SK-N-SH treated with all-trans-retinoic acid at 6 μM for 48 hours (cell line): ENCODE measurements at regions not wholly inside any gene's neighbourhood (a gene's known extent, or its start where the extent isn't known, plus 50 kb on each side); places are given as distances from the start of the nearest gene placed in this dataset.

Experiments used
- ATAC-seq: fragments of 200-7000 bp; cut with Tn5 transposase; 3 replicates; pipeline ENCODE4 v1.9.1; 2020; ENCODE audit warnings: mild to moderate bottlenecking, moderate library complexity
- BACH2 ChIP-seq: fragments of 250-450 bp; sonication (Bioruptor Pico); IDR thresholded peaks from 2 replicates; pipeline ENCODE4 v1.9.0; 2021; ENCODE audit warnings: mild to moderate bottlenecking, borderline replicate concordance
- CSDC2 ChIP-seq: fragments of 250-450 bp; sonication (Bioruptor Pico); IDR thresholded peaks from 2 replicates; pipeline ENCODE4 v1.5.0; 2020; ENCODE audit warnings: mild to moderate bottlenecking, moderate library complexity
- ESRRG ChIP-seq: fragments of 250-450 bp; sonication (Bioruptor Pico); IDR thresholded peaks from 2 replicates; pipeline ENCODE4 v1.6.1; 2021; ENCODE audit warnings: mild to moderate bottlenecking
- GLIS3 ChIP-seq: fragments of 250-450 bp; sonication (Bioruptor Pico); IDR thresholded peaks from 2 replicates; pipeline ENCODE4 v1.5.0; 2020; ENCODE audit warnings: mild to moderate bottlenecking, moderate library complexity
- ISL1 ChIP-seq: fragments of 250-450 bp; sonication (Bioruptor Pico); IDR thresholded peaks from 2 replicates; pipeline ENCODE4 v2.1.2; 2022; ENCODE audit warnings: mild to moderate bottlenecking, moderate library complexity
- PPARA ChIP-seq: fragments of 250-450 bp; sonication (Bioruptor Pico); IDR thresholded peaks from 2 replicates; pipeline ENCODE4 v1.5.0; 2020; ENCODE audit warnings: mild to moderate bottlenecking, borderline replicate concordance
- RARB ChIP-seq: fragments of 250-450 bp; sonication (Bioruptor Pico); IDR thresholded peaks from 2 replicates; pipeline ENCODE4 v1.8.0; 2021; ENCODE audit warnings: mild to moderate bottlenecking, moderate library complexity
- SNAI2 ChIP-seq: fragments of 250-450 bp; sonication (Bioruptor Pico); IDR thresholded peaks from 2 replicates; pipeline ENCODE4 v1.5.0; 2020; ENCODE audit warnings: mild to moderate bottlenecking, moderate library complexity
- ZC3H10 ChIP-seq: fragments of 250-450 bp; sonication (Bioruptor Pico); IDR thresholded peaks from 2 replicates; pipeline ENCODE4 v1.5.1; 2021; ENCODE audit warnings: mild to moderate bottlenecking, moderate library complexity
- ZFP3 ChIP-seq: fragments of 250-450 bp; sonication (Bioruptor Pico); IDR thresholded peaks from 2 replicates; pipeline ENCODE4 v1.5.0; 2020; ENCODE audit warnings: mild to moderate bottlenecking, moderate library complexity
- ZFP30 ChIP-seq: fragments of 450-650 bp; formaldehyde crosslinking; IDR thresholded peaks from 2 replicates; pipeline ENCODE4 v1.5.0; 2022; ENCODE audit warnings: mild to moderate bottlenecking, moderate library complexity
- ZNF565 ChIP-seq: fragments of 450-650 bp; formaldehyde crosslinking; conservative IDR thresholded peaks from 2 replicates; pipeline ENCODE4 v1.5.0; 2020; ENCODE audit warnings: low read depth, mild to moderate bottlenecking, moderate library complexity
- ZNF70 ChIP-seq: fragments of 450-650 bp; formaldehyde crosslinking; IDR thresholded peaks from 2 replicates; pipeline ENCODE4 v1.5.0; 2020; ENCODE audit warnings: mild to moderate bottlenecking, moderate library complexity
- ZNF8 ChIP-seq: fragments of 450-650 bp; formaldehyde crosslinking; IDR thresholded peaks from 2 replicates; pipeline ENCODE4 v1.5.0; 2020; ENCODE audit warnings: mild to moderate bottlenecking, moderate library complexity
- TF ChIP-seq, protein P1 (sequence below): fragments of 250-450 bp; sonication (Bioruptor Pico); IDR thresholded peaks from 2 replicates; pipeline ENCODE4 v1.5.1; 2020; ENCODE audit warnings: low read depth, mild to moderate bottlenecking, moderate library complexity
- TF ChIP-seq, protein P2 (sequence below): fragments of 250-450 bp; sonication (Bioruptor Pico); IDR thresholded peaks from 2 replicates; pipeline ENCODE4 v1.5.1; 2021; ENCODE audit warnings: mild to moderate bottlenecking, moderate library complexity
- TF ChIP-seq, protein P3 (sequence below): fragments of 250-450 bp; sonication (Bioruptor Pico); IDR thresholded peaks from 2 replicates; pipeline ENCODE4 v1.5.0; 2020; ENCODE audit warnings: mild to moderate bottlenecking, moderate library complexity
- TF ChIP-seq, protein P4 (sequence below): fragments of 250-450 bp; sonication (Bioruptor Pico); IDR thresholded peaks from 2 replicates; pipeline ENCODE4 v1.8.0; 2021; ENCODE audit warnings: low read depth, mild to moderate bottlenecking, moderate library complexity, borderline replicate concordance
- TF ChIP-seq, protein P5 (sequence below): fragments of 250-450 bp; sonication (Bioruptor Pico); IDR thresholded peaks from 2 replicates; pipeline ENCODE4 v1.8.0; 2020; ENCODE audit warnings: mild to moderate bottlenecking, moderate library complexity, borderline replicate concordance

DNA sequence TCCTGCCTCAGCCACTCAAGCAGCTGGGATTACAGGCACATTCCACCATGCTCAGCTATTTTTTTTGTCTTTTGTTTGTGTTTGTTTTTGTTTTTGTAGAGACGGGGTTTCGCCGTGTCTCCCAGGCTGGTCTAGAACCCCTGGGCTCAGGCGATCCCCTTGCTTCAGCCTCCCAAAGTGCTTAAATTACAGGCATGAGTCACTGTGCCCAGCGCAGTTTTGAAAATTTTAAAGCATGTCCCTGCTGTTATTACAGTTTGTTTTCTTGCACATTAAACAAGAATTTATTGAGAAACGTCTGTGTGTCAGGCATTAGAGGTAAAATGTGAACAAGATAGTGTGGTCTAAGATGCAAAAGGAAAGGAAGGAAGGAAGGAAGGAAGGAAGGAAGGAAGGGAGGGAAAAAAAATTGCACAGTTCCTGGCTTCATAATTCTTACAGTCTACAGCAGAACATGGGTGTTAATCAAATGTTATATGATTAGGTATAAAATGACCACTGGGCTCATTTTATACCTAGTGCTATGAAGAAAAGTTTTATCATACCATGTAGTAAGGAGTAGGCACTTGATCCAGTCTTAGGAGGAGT is 205.4 kb downstream of the SNX18 start:
- no peak for ATAC-seq
- no peak for TF ChIP-seq GLIS3 (CRISPR knock-in tag)
- no peak for TF ChIP-seq ZC3H10
- TF ChIP-seq RARB (CRISPR knock-in tag): no peak
- TF ChIP-seq, protein P1, sequence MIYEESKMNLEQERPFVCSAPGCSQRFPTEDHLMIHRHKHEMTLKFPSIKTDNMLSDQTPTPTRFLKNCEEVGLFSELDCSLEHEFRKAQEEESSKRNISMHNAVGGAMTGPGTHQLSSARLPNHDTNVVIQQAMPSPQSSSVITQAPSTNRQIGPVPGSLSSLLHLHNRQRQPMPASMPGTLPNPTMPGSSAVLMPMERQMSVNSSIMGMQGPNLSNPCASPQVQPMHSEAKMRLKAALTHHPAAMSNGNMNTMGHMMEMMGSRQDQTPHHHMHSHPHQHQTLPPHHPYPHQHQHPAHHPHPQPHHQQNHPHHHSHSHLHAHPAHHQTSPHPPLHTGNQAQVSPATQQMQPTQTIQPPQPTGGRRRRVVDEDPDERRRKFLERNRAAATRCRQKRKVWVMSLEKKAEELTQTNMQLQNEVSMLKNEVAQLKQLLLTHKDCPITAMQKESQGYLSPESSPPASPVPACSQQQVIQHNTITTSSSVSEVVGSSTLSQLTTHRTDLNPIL (CRISPR knock-in tag): no peak
- no peak for TF ChIP-seq ESRRG (CRISPR knock-in tag)
- no peak for TF ChIP-seq ZFP3 (CRISPR knock-in tag)
- TF ChIP-seq, protein P2, sequence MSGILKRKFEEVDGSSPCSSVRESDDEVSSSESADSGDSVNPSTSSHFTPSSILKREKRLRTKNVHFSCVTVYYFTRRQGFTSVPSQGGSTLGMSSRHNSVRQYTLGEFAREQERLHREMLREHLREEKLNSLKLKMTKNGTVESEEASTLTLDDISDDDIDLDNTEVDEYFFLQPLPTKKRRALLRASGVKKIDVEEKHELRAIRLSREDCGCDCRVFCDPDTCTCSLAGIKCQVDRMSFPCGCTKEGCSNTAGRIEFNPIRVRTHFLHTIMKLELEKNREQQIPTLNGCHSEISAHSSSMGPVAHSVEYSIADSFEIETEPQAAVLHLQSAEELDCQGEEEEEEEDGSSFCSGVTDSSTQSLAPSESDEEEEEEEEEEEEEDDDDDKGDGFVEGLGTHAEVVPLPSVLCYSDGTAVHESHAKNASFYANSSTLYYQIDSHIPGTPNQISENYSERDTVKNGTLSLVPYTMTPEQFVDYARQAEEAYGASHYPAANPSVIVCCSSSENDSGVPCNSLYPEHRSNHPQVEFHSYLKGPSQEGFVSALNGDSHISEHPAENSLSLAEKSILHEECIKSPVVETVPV: no peak
- TF ChIP-seq, protein P3, sequence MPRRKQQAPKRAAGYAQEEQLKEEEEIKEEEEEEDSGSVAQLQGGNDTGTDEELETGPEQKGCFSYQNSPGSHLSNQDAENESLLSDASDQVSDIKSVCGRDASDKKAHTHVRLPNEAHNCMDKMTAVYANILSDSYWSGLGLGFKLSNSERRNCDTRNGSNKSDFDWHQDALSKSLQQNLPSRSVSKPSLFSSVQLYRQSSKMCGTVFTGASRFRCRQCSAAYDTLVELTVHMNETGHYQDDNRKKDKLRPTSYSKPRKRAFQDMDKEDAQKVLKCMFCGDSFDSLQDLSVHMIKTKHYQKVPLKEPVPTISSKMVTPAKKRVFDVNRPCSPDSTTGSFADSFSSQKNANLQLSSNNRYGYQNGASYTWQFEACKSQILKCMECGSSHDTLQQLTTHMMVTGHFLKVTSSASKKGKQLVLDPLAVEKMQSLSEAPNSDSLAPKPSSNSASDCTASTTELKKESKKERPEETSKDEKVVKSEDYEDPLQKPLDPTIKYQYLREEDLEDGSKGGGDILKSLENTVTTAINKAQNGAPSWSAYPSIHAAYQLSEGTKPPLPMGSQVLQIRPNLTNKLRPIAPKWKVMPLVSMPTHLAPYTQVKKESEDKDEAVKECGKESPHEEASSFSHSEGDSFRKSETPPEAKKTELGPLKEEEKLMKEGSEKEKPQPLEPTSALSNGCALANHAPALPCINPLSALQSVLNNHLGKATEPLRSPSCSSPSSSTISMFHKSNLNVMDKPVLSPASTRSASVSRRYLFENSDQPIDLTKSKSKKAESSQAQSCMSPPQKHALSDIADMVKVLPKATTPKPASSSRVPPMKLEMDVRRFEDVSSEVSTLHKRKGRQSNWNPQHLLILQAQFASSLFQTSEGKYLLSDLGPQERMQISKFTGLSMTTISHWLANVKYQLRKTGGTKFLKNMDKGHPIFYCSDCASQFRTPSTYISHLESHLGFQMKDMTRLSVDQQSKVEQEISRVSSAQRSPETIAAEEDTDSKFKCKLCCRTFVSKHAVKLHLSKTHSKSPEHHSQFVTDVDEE (CRISPR knock-in tag): no peak
- no peak for TF ChIP-seq SNAI2 (CRISPR knock-in tag)
- TF ChIP-seq ZNF70 (CRISPR knock-in tag): no peak
- TF ChIP-seq, protein P4, sequence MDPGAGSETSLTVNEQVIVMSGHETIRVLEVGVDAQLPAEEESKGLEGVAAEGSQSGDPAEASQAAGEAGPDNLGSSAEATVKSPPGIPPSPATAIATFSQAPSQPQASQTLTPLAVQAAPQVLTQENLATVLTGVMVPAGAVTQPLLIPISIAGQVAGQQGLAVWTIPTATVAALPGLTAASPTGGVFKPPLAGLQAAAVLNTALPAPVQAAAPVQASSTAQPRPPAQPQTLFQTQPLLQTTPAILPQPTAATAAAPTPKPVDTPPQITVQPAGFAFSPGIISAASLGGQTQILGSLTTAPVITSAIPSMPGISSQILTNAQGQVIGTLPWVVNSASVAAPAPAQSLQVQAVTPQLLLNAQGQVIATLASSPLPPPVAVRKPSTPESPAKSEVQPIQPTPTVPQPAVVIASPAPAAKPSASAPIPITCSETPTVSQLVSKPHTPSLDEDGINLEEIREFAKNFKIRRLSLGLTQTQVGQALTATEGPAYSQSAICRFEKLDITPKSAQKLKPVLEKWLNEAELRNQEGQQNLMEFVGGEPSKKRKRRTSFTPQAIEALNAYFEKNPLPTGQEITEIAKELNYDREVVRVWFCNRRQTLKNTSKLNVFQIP: no peak

DNA sequence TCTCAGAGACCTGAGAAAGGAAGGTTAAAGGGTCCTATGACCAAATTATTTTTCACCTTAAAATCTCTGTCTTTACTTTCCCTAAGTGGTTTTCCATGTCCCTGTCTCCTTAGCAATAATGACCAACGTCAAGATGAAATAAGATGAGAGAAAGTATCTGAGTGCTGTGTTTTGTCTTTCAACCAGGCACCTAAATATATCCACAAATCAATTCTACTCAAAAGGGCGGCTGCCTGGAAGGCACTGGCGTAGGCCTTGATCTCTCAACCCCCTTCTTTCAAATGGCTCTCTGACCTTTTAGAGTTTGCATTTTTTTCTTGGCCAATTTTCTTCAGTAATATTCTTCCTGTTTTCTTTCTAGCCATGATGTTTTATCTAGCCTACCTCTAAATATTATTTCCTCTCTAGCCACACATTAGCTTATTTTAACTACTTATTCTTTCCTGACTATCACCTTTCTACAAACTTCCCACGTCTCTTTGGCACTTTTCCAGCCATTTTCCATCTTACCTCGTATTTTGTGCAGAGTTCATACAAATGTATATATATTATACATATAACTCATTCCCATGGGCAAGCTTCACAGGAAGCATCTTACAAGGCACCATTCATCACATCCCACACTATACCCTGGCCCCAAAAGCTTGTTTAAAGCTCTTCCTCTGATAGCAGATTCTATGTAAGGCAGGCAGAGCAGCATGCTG is 204.5 kb downstream of the SNX18 start:
- ATAC-seq: no peak
- TF ChIP-seq, protein P1 (CRISPR knock-in tag): no peak
- TF ChIP-seq ISL1: no peak
- TF ChIP-seq PPARA (CRISPR knock-in tag): no peak
- TF ChIP-seq ZC3H10: no peak
- no peak for TF ChIP-seq CSDC2 (CRISPR knock-in tag)
- TF ChIP-seq ZFP30 (CRISPR knock-in tag): no peak
- TF ChIP-seq RARB (CRISPR knock-in tag): no peak
- no peak for TF ChIP-seq ZNF8
- TF ChIP-seq BACH2 (CRISPR knock-in tag): no peak

DNA sequence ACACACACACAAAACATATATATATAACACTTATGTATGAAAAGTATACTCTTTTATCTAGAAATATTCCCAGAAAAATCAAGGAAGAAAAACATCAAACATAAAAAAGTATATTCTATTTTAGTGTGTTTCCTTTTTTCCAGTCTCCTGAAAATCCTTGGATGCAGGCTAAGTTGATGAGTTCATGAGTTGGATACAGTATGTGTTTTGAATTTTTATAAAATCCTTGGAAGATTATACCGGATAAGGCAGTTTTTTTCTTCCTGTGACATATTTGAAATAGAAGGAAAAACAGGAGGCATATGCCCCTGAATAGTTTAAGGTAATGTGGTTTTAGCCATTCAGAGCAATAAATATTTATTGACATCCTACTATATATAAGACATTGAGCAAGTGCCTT is 203.6 kb downstream of the SNX18 start:
- no peak for ATAC-seq
- TF ChIP-seq ZFP3 (CRISPR knock-in tag) (no peak), RARB (CRISPR knock-in tag) (no peak), GLIS3 (CRISPR knock-in tag) (no peak), BACH2 (CRISPR knock-in tag) (no peak), CSDC2 (CRISPR knock-in tag) (no peak), SNAI2 (CRISPR knock-in tag) (no peak), ZNF565 (no peak), PPARA (CRISPR knock-in tag) (no peak), ISL1 (no peak)
- TF ChIP-seq, protein P2: no peak
- TF ChIP-seq, protein P1 (CRISPR knock-in tag): no peak
- TF ChIP-seq, protein P5, sequence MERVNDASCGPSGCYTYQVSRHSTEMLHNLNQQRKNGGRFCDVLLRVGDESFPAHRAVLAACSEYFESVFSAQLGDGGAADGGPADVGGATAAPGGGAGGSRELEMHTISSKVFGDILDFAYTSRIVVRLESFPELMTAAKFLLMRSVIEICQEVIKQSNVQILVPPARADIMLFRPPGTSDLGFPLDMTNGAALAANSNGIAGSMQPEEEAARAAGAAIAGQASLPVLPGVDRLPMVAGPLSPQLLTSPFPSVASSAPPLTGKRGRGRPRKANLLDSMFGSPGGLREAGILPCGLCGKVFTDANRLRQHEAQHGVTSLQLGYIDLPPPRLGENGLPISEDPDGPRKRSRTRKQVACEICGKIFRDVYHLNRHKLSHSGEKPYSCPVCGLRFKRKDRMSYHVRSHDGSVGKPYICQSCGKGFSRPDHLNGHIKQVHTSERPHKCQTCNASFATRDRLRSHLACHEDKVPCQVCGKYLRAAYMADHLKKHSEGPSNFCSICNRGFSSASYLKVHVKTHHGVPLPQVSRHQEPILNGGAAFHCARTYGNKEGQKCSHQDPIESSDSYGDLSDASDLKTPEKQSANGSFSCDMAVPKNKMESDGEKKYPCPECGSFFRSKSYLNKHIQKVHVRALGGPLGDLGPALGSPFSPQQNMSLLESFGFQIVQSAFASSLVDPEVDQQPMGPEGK (CRISPR knock-in tag): no peak
- TF ChIP-seq, protein P3 (CRISPR knock-in tag): no peak
